HL-60 (cell line): ENCODE measurements at regions not wholly inside any gene's neighbourhood (a gene's known extent, or its start where the extent isn't known, plus 50 kb on each side); places are given as distances from the start of the nearest gene placed in this dataset.

Experiments
- GABPA ChIP-seq: IDR thresholded peaks from 2 replicates; pipeline ENCODE4 v1.6.1; 2012; ENCODE audit warnings: low read depth
- POLR2AphosphoS5 ChIP-seq: IDR thresholded peaks from 2 replicates; pipeline ENCODE4 v1.6.1; 2012; ENCODE audit warnings: low read depth
- SPI1 ChIP-seq: IDR thresholded peaks from 2 replicates; pipeline ENCODE4 v1.6.1; 2012; ENCODE audit warnings: low read depth, mild to moderate bottlenecking, borderline replicate concordance
- TF ChIP-seq, protein P1 (sequence below): IDR thresholded peaks from one replicate; pipeline ENCODE4 v1.5.1; 2011; ENCODE audit warnings: low read length, control low read depth, inconsistent platforms; ENCODE audit not compliant: insufficient read depth
- TF ChIP-seq, protein P2 (sequence below): IDR thresholded peaks from 2 replicates; pipeline ENCODE4 v1.6.1; 2012; ENCODE audit warnings: low read depth; ENCODE audit not compliant: insufficient replicate concordance

DNA sequence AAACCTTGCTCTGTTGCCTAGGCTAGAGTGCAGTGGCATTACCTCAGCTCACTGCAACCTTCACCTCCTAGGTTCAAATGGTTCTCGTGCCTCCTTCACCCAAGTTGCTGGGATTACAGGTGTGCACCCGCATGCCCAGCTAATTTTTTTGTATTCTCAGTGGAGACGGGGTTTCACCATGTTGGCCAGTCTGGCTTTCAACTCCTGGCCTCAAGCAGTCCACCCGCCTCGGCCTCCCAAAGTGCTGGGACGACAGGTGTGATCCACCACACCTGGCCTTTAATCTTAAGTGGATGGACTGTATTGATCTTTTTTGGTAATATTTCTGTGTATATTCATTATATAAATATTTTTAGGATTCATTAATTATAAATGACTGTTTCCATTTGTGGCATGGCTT, 158.7 kb upstream of the CXorf51A start:
- TF ChIP-seq, protein P1, sequence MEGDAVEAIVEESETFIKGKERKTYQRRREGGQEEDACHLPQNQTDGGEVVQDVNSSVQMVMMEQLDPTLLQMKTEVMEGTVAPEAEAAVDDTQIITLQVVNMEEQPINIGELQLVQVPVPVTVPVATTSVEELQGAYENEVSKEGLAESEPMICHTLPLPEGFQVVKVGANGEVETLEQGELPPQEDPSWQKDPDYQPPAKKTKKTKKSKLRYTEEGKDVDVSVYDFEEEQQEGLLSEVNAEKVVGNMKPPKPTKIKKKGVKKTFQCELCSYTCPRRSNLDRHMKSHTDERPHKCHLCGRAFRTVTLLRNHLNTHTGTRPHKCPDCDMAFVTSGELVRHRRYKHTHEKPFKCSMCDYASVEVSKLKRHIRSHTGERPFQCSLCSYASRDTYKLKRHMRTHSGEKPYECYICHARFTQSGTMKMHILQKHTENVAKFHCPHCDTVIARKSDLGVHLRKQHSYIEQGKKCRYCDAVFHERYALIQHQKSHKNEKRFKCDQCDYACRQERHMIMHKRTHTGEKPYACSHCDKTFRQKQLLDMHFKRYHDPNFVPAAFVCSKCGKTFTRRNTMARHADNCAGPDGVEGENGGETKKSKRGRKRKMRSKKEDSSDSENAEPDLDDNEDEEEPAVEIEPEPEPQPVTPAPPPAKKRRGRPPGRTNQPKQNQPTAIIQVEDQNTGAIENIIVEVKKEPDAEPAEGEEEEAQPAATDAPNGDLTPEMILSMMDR = no peak
- TF ChIP-seq POLR2AphosphoS5 = no peak
- TF ChIP-seq, protein P2, sequence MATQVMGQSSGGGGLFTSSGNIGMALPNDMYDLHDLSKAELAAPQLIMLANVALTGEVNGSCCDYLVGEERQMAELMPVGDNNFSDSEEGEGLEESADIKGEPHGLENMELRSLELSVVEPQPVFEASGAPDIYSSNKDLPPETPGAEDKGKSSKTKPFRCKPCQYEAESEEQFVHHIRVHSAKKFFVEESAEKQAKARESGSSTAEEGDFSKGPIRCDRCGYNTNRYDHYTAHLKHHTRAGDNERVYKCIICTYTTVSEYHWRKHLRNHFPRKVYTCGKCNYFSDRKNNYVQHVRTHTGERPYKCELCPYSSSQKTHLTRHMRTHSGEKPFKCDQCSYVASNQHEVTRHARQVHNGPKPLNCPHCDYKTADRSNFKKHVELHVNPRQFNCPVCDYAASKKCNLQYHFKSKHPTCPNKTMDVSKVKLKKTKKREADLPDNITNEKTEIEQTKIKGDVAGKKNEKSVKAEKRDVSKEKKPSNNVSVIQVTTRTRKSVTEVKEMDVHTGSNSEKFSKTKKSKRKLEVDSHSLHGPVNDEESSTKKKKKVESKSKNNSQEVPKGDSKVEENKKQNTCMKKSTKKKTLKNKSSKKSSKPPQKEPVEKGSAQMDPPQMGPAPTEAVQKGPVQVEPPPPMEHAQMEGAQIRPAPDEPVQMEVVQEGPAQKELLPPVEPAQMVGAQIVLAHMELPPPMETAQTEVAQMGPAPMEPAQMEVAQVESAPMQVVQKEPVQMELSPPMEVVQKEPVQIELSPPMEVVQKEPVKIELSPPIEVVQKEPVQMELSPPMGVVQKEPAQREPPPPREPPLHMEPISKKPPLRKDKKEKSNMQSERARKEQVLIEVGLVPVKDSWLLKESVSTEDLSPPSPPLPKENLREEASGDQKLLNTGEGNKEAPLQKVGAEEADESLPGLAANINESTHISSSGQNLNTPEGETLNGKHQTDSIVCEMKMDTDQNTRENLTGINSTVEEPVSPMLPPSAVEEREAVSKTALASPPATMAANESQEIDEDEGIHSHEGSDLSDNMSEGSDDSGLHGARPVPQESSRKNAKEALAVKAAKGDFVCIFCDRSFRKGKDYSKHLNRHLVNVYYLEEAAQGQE = no peak
- no peak for TF ChIP-seq GABPA
- no peak for TF ChIP-seq SPI1
